ENCODE measurements at regions not wholly inside any gene's neighbourhood (a gene's known extent, or its start where the extent isn't known, plus 50 kb on each side); places are given as distances from the start of the nearest gene placed in this dataset.
"Not testable (repeated sequence)": the region's sequence is repeated elsewhere in the genome, so short reads cannot be mapped to it uniquely, and the experiment has no call there.

- DNase-seq (ENCODE audit: low spot score), result no peak
Observed at GRCh38 chr12:47610686-47611252, 95.1 kb downstream of the RPAP3 start.

- no peak for DNase-seq (ENCODE audit: low spot score)
Observed at GRCh38 chr12:47609806-47610205, 96.0 kb downstream of the RPAP3 start.

- not testable (repeated sequence) for DNase-seq (ENCODE audit: low spot score)
Observed at GRCh38 chr12:47608671-47609070, 97.2 kb downstream of the RPAP3 start.

- no peak for DNase-seq (ENCODE audit: low spot score)
Observed at GRCh38 chr12:47604221-47604873, 101.5 kb downstream of the RPAP3 start.

- DNase-seq (ENCODE audit: low spot score), result no peak
Observed at GRCh38 chr12:47602949-47603558, 102.8 kb downstream of the RPAP3 start.

GRCh38 chr12:47602325-47602724, 103.5 kb downstream of the RPAP3 start:
- no peak for DNase-seq (ENCODE audit: low spot score)

- no peak for DNase-seq (ENCODE audit: low spot score)
Observed at GRCh38 chr12:47601071-47601470, 104.8 kb downstream of the RPAP3 start.

- DNase-seq (ENCODE audit: low spot score), result no peak
Observed at GRCh38 chr12:47591795-47592194, 114.0 kb downstream of the RPAP3 start.

- DNase-seq (ENCODE audit: low spot score), result no peak
Observed at GRCh38 chr12:47591361-47591791, 114.5 kb downstream of the RPAP3 start.

GRCh38 chr12:47590771-47591360, 115.0 kb downstream of the RPAP3 start:
- no peak for DNase-seq (ENCODE audit: low spot score)

- DNase-seq (ENCODE audit: low spot score), result no peak
Observed at GRCh38 chr12:47586952-47587669, 118.7 kb downstream of the RPAP3 start.

- DNase-seq (ENCODE audit: low spot score), result no peak
Observed at GRCh38 chr12:47585507-47585906, 120.3 kb downstream of the RPAP3 start.

- DNase-seq (ENCODE audit: low spot score), result no peak
Observed at GRCh38 chr12:47578836-47579235, 127.0 kb downstream of the RPAP3 start.

GRCh38 chr12:47577206-47577989, 128.4 kb downstream of the RPAP3 start:
- DNase-seq (ENCODE audit: low spot score), result no peak

- DNase-seq (ENCODE audit: low spot score), result no peak
Observed at GRCh38 chr12:47576289-47576945, 129.4 kb downstream of the RPAP3 start.

GRCh38 chr12:47574252-47575021, 131.4 kb downstream of the RPAP3 start:
- DNase-seq (ENCODE audit: low spot score), result no peak

GRCh38 chr12:47573146-47573659, 132.6 kb downstream of the RPAP3 start:
- DNase-seq (ENCODE audit: low spot score), result no peak

GRCh38 chr12:47570151-47570550, 135.7 kb downstream of the RPAP3 start:
- no peak for DNase-seq (ENCODE audit: low spot score)

- no peak for DNase-seq (ENCODE audit: low spot score)
Observed at GRCh38 chr12:47562201-47562600, 143.6 kb downstream of the RPAP3 start.
